K562 (cell line): ENCODE measurements at regions not wholly inside any gene's neighbourhood (a gene's known extent, or its start where the extent isn't known, plus 50 kb on each side); places are given as distances from the start of the nearest gene placed in this dataset.

Source experiments
- ADNP ChIP-seq: fragments of 200-800 bp; sonication (Bioruptor generic); IDR thresholded peaks from 2 replicates; pipeline ENCODE4 v1.6.1; 2016; ENCODE audit warnings: missing genetic modification characterization, missing compliant biosample characterization
- AFF4 ChIP-seq: sonication (generic); formaldehyde crosslinking; IDR thresholded peaks from 2 replicates; pipeline ENCODE4 v1.8.0; 2023; ENCODE audit warnings: mild to moderate bottlenecking, missing genetic modification reagents
- ARID3A ChIP-seq: IDR thresholded peaks from 2 replicates; pipeline ENCODE4 v1.6.1; 2012; ENCODE audit warnings: low read depth, low read length, improper control_type of control experiment, borderline replicate concordance
- ATF1 ChIP-seq, 2 experiments: fragments of 450-650 bp in 1 of 2; IDR thresholded peaks; 2 replicates each; pipeline ENCODE4 v1.6.1; 2016; ENCODE audit warnings: missing compliant biosample characterization in 1 of 2, missing genetic modification characterization in 1 of 2
- ATF4 ChIP-seq: fragments of 450-650 bp; formaldehyde crosslinking; IDR thresholded peaks from 2 replicates; pipeline ENCODE4 v1.4.0; 2022; ENCODE audit warnings: mild to moderate bottlenecking, moderate library complexity
- SUPT5H ChIP-seq: fragments of 450-650 bp; IDR thresholded peaks from 2 replicates; pipeline ENCODE4 v1.6.1; 2016
- THRA ChIP-seq: fragments of 450-650 bp; IDR thresholded peaks from 2 replicates; pipeline ENCODE4 v1.6.1; 2017; ENCODE audit warnings: mild to moderate bottlenecking, moderate library complexity

- TF ChIP-seq ATF4 (CRISPR knock-in tag), result no peak
- TF ChIP-seq THRA, result no peak
- TF ChIP-seq ADNP (tag), result no peak
- no peak for TF ChIP-seq SUPT5H
- TF ChIP-seq ATF1 (CRISPR knock-in tag; IDR thresholded peaks at IDR 0.05), result no peak
- TF ChIP-seq ATF1 (tag; IDR thresholded peaks at IDR 0.05), result no peak
- no peak for TF ChIP-seq AFF4
- TF ChIP-seq ARID3A, result no peak
- TF ChIP-seq, all 486 proteins: peak for 0
Measured at GRCh38 chr22:49405590-49405989, 422.1 kb downstream of the BRD1 start (continued).
